Parathyroid adenoma (tissue), 2 donors: ENCODE measurements at regions not wholly inside any gene's neighbourhood (a gene's known extent, or its start where the extent isn't known, plus 50 kb on each side); places are given as distances from the start of the nearest gene placed in this dataset.
"Not testable (repeated sequence)": the region's sequence is repeated elsewhere in the genome, so short reads cannot be mapped to it uniquely, and the experiment has no call there.

Experiments used
- H2AFZ ChIP-seq: fragments of 300-600 bp; sonication (generic); one replicate; pipeline ENCODE4 v1.7.0; 2017; ENCODE audit warnings: antibody characterized with exemption, mild to moderate bottlenecking
- H3K27ac ChIP-seq: fragments of 300-600 bp; sonication (generic); one replicate; pipeline ENCODE4 v1.7.0; 2017
- H3K27me3 ChIP-seq: fragments of 300-600 bp; sonication (generic); one replicate; pipeline ENCODE4 v1.7.0; 2017; ENCODE audit warnings: low read length; ENCODE audit not compliant: control insufficient read depth, insufficient read depth
- H3K36me3 ChIP-seq: fragments of 300-600 bp; sonication (generic); one replicate; pipeline ENCODE4 v1.7.0; 2017; ENCODE audit warnings: low read length; ENCODE audit not compliant: control insufficient read depth, insufficient read depth
- H3K4me1 ChIP-seq: fragments of 300-600 bp; sonication (generic); one replicate; pipeline ENCODE4 v1.7.0; 2017; ENCODE audit warnings: control low read depth
- H3K4me2 ChIP-seq: fragments of 300-600 bp; sonication (generic); one replicate; pipeline ENCODE4 v1.7.0; 2017; ENCODE audit warnings: low read length
- H3K4me3 ChIP-seq: fragments of 300-600 bp; sonication (generic); one replicate; pipeline ENCODE4 v1.7.0; 2017; ENCODE audit warnings: low read depth, low read length
- H3K79me2 ChIP-seq: fragments of 300-600 bp; sonication (generic); one replicate; pipeline ENCODE4 v1.7.0; 2017; ENCODE audit warnings: control low read depth
- H3K9ac ChIP-seq: fragments of 300-600 bp; sonication (generic); one replicate; pipeline ENCODE4 v1.7.0; 2017; ENCODE audit warnings: mild to moderate bottlenecking
- H3K9me3 ChIP-seq: fragments of 300-600 bp; sonication (generic); one replicate; pipeline ENCODE4 v1.7.0; 2017; ENCODE audit warnings: low read length; ENCODE audit not compliant: control insufficient read depth
- CTCF ChIP-seq: fragments of 300-600 bp; sonication (generic); IDR thresholded peaks from one replicate; pipeline ENCODE4 v1.7.0; 2017; ENCODE audit warnings: antibody characterized with exemption, mild to moderate bottlenecking
- donor health status: primary hyperparathyroidism.

GRCh38 chr6:19925533-19925932 lies 88.4 kb downstream of the ID4 start:
- no peak overlapping the region for H2AFZ ChIP-seq
- no peaks in the 10 kb centered on the region for H3K4me1 ChIP-seq
- H3K27me3 ChIP-seq = no peaks in the 10 kb centered on the region
- H3K79me2 ChIP-seq = no peaks in the 10 kb centered on the region
- H3K27ac ChIP-seq = no peak overlapping the region
- H3K9ac ChIP-seq = no peak overlapping the region
- H3K4me2 ChIP-seq = no peak overlapping the region
- no peak overlapping the region for H3K4me3 ChIP-seq
- no peaks in the 10 kb centered on the region for H3K9me3 ChIP-seq
- H3K36me3 ChIP-seq = no peaks in the 10 kb centered on the region
- no peak for TF ChIP-seq CTCF

- H3K79me2 ChIP-seq = no peaks in the 10 kb centered on the region
- H3K9me3 ChIP-seq = no peaks in the 10 kb centered on the region
- H3K4me2 ChIP-seq = no peak overlapping the region
- no peaks in the 10 kb centered on the region for H3K27me3 ChIP-seq
- H3K4me3 ChIP-seq = no peak overlapping the region
- TF ChIP-seq CTCF = no peak
- no peaks in the 10 kb centered on the region for H3K36me3 ChIP-seq
- H2AFZ ChIP-seq = no peak overlapping the region
- H3K9ac ChIP-seq = no peak overlapping the region
- H3K27ac ChIP-seq = no peak overlapping the region
- no peaks in the 10 kb centered on the region for H3K4me1 ChIP-seq
Measured at GRCh38 chr6:19928461-19928860, 91.3 kb downstream of the ID4 start.

- Histone ChIP-seq H3K27ac (no peak overlapping the region), H3K27me3 (no peaks in the 10 kb centered on the region), H3K36me3 (no peaks in the 10 kb centered on the region), H3K79me2 (no peaks in the 10 kb centered on the region), H3K9me3 (no peaks in the 10 kb centered on the region), H3K4me2 (no peak overlapping the region), H3K4me1 (no peaks in the 10 kb centered on the region), H3K4me3 (no peak overlapping the region), H3K9ac (no peak overlapping the region), H2AFZ (no peak overlapping the region)
- no peak for TF ChIP-seq CTCF
Measured at GRCh38 chr6:19929312-19929711, 92.1 kb downstream of the ID4 start.

- no peaks in the 10 kb centered on the region for H3K9me3 ChIP-seq
- H3K4me3 ChIP-seq = no peak overlapping the region
- H3K36me3 ChIP-seq = no peaks in the 10 kb centered on the region
- H3K4me1 ChIP-seq = no peaks in the 10 kb centered on the region
- H2AFZ ChIP-seq = no peak overlapping the region
- TF ChIP-seq CTCF = no peak
- H3K9ac ChIP-seq = no peak overlapping the region
- H3K4me2 ChIP-seq = no peak overlapping the region
- H3K27ac ChIP-seq = no peak overlapping the region
- H3K79me2 ChIP-seq = no peaks in the 10 kb centered on the region
- H3K27me3 ChIP-seq = no peaks in the 10 kb centered on the region
Measured at GRCh38 chr6:19934996-19935591, 97.9 kb downstream of the ID4 start.

- H3K4me1 ChIP-seq, H3K27ac ChIP-seq, H3K79me2 ChIP-seq, H3K4me2 ChIP-seq, H2AFZ ChIP-seq, H3K36me3 ChIP-seq, H3K9me3 ChIP-seq, H3K9ac ChIP-seq, H3K4me3 ChIP-seq, H3K27me3 ChIP-seq: not testable (repeated sequence)
Measured at GRCh38 chr6:19939321-19939720, 102.2 kb downstream of the ID4 start.

- not testable (repeated sequence) for H3K27me3 ChIP-seq, H3K9ac ChIP-seq
Measured at GRCh38 chr6:19939926-19940325, 102.8 kb downstream of the ID4 start.

More at GRCh38 chr6:19939926-19940325, 102.8 kb downstream of the ID4 start:
- H3K4me2 ChIP-seq, H2AFZ ChIP-seq, H3K79me2 ChIP-seq, H3K4me1 ChIP-seq, H3K27ac ChIP-seq, H3K36me3 ChIP-seq, H3K4me3 ChIP-seq, H3K9me3 ChIP-seq: not testable (repeated sequence)
